Testis (tissue), 2 donors: ENCODE measurements at regions not wholly inside any gene's neighbourhood (a gene's known extent, or its start where the extent isn't known, plus 50 kb on each side); places are given as distances from the start of the nearest gene placed in this dataset.

Experiments
- CTCF ChIP-seq, 3 experiments: fragments of 450-650 bp in 2 of 3; fragments of 200-600 bp in 1 of 3; sonication (generic) in 1 of 3; IDR thresholded peaks; one replicate each; pipeline ENCODE4 v1.5.1; 2016 to 2019; ENCODE audit warnings: antibody characterized with exemption in 3 of 3, mild to moderate bottlenecking in 2 of 3, moderate library complexity in 1 of 3
- POLR2A ChIP-seq: fragments of 450-650 bp; IDR thresholded peaks from one replicate; pipeline ENCODE4 v1.6.1; 2017; ENCODE audit warnings: antibody characterized with exemption, mild to moderate bottlenecking, moderate library complexity

GRCh38 chr15:96595951-96596350, 265.5 kb downstream of the NR2F2 start:
- TF ChIP-seq CTCF (IDR thresholded peaks at IDR 0.05) (no peak), POLR2A (no peak)
